ENCODE measurements at regions not wholly inside any gene's neighbourhood (a gene's known extent, or its start where the extent isn't known, plus 50 kb on each side); places are given as distances from the start of the nearest gene placed in this dataset.

DNA sequence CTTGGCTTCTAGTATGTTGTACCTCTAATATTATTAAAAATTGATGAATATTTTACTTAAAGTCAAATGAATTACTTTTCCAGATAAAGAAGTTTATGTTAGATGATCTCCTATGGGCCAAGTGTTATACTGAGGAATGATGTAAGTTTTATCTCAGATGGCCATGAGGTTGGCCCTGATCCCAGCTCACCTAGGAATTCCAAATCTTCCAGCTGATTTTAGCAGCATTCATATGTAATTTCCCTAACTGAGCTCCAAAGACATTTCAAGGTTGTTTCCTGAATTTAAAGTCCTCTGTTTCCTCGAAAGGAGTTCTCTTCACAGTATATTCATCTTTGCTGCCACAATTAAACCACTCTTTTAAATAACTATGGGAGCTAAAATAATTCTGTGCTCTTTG lies 1670.4 kb upstream of the SPRY2 start:
- DNase-seq, result no peak
- intact Hi-C loops (cut with DNase I), result no loop called here
- Histone ChIP-seq H3K27me3 (no peaks in the 10 kb centered on the region), H3K36me3 (no peaks in the 10 kb centered on the region), H3K9ac (ENCODE audit: low read depth in 2 of 2, low read length in 2 of 2) (no peak overlapping the region), H3K4me3 (no peak overlapping the region), H3K4me1 (no peaks in the 10 kb centered on the region), H3K9me3 (peaks cover 3% of the 10 kb centered on the region), H3K27ac (no peak overlapping the region)
- TF ChIP-seq, protein P1, sequence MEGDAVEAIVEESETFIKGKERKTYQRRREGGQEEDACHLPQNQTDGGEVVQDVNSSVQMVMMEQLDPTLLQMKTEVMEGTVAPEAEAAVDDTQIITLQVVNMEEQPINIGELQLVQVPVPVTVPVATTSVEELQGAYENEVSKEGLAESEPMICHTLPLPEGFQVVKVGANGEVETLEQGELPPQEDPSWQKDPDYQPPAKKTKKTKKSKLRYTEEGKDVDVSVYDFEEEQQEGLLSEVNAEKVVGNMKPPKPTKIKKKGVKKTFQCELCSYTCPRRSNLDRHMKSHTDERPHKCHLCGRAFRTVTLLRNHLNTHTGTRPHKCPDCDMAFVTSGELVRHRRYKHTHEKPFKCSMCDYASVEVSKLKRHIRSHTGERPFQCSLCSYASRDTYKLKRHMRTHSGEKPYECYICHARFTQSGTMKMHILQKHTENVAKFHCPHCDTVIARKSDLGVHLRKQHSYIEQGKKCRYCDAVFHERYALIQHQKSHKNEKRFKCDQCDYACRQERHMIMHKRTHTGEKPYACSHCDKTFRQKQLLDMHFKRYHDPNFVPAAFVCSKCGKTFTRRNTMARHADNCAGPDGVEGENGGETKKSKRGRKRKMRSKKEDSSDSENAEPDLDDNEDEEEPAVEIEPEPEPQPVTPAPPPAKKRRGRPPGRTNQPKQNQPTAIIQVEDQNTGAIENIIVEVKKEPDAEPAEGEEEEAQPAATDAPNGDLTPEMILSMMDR (IDR thresholded peaks at IDR 0.05), result no peak

DNA sequence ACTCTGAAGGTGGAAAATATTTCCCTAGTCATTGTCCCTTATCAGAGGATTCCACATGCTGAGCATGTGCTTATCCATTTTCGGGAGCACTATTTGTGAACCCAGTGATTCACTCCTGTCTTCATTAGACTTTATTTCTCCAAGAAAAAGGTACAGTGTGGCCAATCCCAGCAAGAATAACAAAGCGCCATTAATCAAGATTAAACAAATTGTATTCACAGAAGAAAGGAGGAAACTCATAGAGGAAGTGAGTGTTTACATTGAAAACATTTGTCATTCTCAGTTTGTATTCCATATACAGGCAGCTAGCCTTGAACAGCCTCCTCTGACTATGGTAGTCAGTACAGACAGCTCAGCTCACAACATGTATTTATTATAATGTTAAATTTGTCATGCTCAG lies 1669.9 kb upstream of the SPRY2 start:
- no peaks in the 10 kb centered on the region for H3K27me3 ChIP-seq
- no peak for DNase-seq
- intact Hi-C loops (cut with DNase I), result no loop called here

DNA sequence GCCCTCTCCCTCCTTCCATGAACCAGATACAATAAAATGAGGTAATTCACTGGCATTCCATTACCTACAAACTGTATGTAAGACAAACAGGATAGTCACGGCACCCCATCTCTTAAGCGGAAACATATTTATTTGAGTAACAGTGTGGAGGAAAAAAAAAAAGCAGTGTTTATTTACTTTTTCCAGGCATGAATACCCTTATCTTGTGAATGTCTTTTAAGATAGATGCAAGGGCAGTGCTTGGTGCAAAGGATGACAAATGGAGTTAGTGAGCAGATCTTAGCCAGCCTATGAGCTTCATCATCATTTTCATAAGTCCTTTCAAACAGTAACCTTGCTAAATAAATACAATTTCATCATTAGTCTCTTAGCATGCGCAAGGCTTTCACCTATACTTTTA lies 1661.8 kb upstream of the SPRY2 start:
- intact Hi-C loops (cut with DNase I), result no loop called here
- DNase-seq, result no peak

More for the DNA sequence above, 1669.9 kb upstream of the SPRY2 start:
- H3K9ac ChIP-seq (ENCODE audit: low read depth in 2 of 2, low read length in 2 of 2), result no peak overlapping the region
- H3K4me1 ChIP-seq, result no peaks in the 10 kb centered on the region
- H3K36me3 ChIP-seq, result no peaks in the 10 kb centered on the region
- TF ChIP-seq, protein P1 (IDR thresholded peaks at IDR 0.05), result no peak
- H3K4me3 ChIP-seq, result no peak overlapping the region
- H3K27ac ChIP-seq, result no peak overlapping the region
- H3K9me3 ChIP-seq, result peaks cover 3% of the 10 kb centered on the region

DNA sequence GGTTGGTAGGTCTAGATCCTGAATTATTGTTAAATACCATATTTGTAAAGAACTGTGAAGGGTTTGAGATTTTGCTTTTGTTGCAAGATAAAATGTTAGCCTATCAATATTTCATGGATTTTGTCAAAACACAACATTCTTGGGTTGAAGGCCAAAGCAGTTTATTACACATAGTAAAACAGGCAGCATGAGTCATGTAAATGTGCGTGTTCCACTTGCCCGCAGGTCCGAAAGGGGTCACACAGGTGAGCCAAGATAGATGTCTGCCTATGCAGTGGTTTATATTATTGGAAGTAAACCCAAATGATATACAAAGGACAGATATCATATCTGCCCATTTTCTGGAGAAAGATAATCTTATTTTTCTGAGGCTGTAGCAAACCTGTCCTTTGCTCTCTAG lies 1654.4 kb upstream of the SPRY2 start:
- TF ChIP-seq, protein P1 (IDR thresholded peaks at IDR 0.05), result no peak

More for the DNA sequence above, 1661.8 kb upstream of the SPRY2 start:
- H3K27me3 ChIP-seq, result no peaks in the 10 kb centered on the region
- no peak overlapping the region for H3K27ac ChIP-seq
- no peak overlapping the region for H3K9ac ChIP-seq (ENCODE audit: low read depth in 2 of 2, low read length in 2 of 2)
- TF ChIP-seq, protein P1 (IDR thresholded peaks at IDR 0.05), result no peak
- H3K4me3 ChIP-seq, result no peak overlapping the region
- no peaks in the 10 kb centered on the region for H3K9me3 ChIP-seq
- no peaks in the 10 kb centered on the region for H3K36me3 ChIP-seq
- H3K4me1 ChIP-seq, result no peaks in the 10 kb centered on the region

DNA sequence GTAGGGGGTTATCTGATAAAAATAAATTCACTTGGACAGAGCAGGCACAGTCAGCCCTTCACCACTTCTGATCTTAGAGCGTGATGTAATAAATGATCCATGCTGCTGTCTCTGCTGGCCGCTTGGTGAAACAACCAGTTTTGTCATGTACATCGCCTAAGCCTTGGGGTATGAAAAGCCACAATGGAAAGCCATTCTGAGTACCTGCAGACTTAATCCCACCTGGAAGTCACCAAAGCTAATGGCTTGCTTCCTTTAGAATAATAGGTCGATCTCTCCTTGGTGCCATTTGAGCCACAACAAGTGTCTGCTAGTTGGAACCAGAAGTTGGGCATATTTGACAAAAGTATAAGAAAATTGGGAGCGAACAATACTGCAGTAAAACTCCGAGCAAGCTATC lies 1649.7 kb upstream of the SPRY2 start:
- no peak overlapping the region for H3K4me3 ChIP-seq
- TF ChIP-seq, protein P1 (IDR thresholded peaks at IDR 0.05), result no peak
- intact Hi-C loops (cut with DNase I), result no loop called here
- H3K9me3 ChIP-seq, result no peaks in the 10 kb centered on the region
- H3K27ac ChIP-seq, result no peak overlapping the region
- H3K27me3 ChIP-seq, result no peaks in the 10 kb centered on the region
- DNase-seq, result no peak
- H3K9ac ChIP-seq (ENCODE audit: low read depth in 2 of 2, low read length in 2 of 2), result no peak overlapping the region
- no peaks in the 10 kb centered on the region for H3K4me1 ChIP-seq
- no peaks in the 10 kb centered on the region for H3K36me3 ChIP-seq

More for the DNA sequence above, 1654.4 kb upstream of the SPRY2 start:
- Histone ChIP-seq H3K4me3 (no peak overlapping the region), H3K4me1 (no peaks in the 10 kb centered on the region), H3K36me3 (no peaks in the 10 kb centered on the region), H3K27ac (no peak overlapping the region), H3K9ac (ENCODE audit: low read depth in 2 of 2, low read length in 2 of 2) (no peak overlapping the region), H3K27me3 (no peaks in the 10 kb centered on the region), H3K9me3 (no peaks in the 10 kb centered on the region)
- no peak for DNase-seq
- intact Hi-C loops (cut with DNase I), result no loop called here

DNA sequence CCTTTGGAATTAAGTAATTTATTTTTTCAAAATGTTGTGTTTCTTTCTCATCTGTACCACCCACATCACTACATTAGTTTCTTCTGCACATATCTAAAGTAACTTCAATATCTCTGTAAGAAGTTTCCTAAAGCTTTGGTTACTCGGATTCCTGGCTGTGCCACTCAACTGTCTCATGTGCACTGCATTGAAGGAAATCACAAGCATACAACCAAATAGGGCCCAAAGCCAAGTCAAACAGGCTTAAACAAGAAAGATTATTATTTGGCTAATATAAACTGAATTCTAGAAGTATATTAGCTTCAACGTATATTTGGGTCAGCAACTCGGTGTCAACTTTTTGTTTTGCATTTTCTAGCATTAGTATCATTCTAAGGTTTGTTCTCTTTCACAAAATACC lies 1647.6 kb upstream of the SPRY2 start:
- no peak for DNase-seq
- TF ChIP-seq, protein P1 (IDR thresholded peaks at IDR 0.05), result no peak
- H3K4me1 ChIP-seq, result no peaks in the 10 kb centered on the region
- H3K27ac ChIP-seq, result no peak overlapping the region
- H3K4me3 ChIP-seq, result no peak overlapping the region
- no peaks in the 10 kb centered on the region for H3K36me3 ChIP-seq
- H3K27me3 ChIP-seq, result no peaks in the 10 kb centered on the region
- no peak overlapping the region for H3K9ac ChIP-seq (ENCODE audit: low read depth in 2 of 2, low read length in 2 of 2)
- intact Hi-C loops (cut with DNase I), result no loop called here
- H3K9me3 ChIP-seq, result no peaks in the 10 kb centered on the region

Data from colonic mucosa (tissue), 4 donors.